Activated CD4-positive, alpha-beta T cell treated with anti-CD3 and anti-CD28 coated beads, Interleukin-2, Interleukin-4, amounts not matched to agents 100 ng/mL and 50 ng/mL, durations not matched to agents 16 hours and 8 hours (primary cell): ENCODE measurements at regions not wholly inside any gene's neighbourhood (a gene's known extent, or its start where the extent isn't known, plus 50 kb on each side); places are given as distances from the start of the nearest gene placed in this dataset.

Experiments used
- DNase-seq: peaks from one replicate; pipeline ENCODE4 v3.0.0-alpha.2; 2020; ENCODE audit warnings: low spot score

- DNase-seq: no peak
Observed at GRCh38 chr1:173422456-173422976, 54.6 kb upstream of the PRDX6 start.

GRCh38 chr1:173423291-173423690 lies 53.8 kb upstream of the PRDX6 start:
- DNase-seq: no peak

GRCh38 chr1:173424143-173424542 lies 53.0 kb upstream of the PRDX6 start:
- no peak for DNase-seq

GRCh38 chr1:173424782-173425407 lies 52.2 kb upstream of the PRDX6 start:
- no peak for DNase-seq

GRCh38 chr1:173426057-173426456 lies 51.1 kb upstream of the PRDX6 start:
- DNase-seq: no peak

- no peak for DNase-seq
Observed at GRCh38 chr1:173427146-173428054, 49.7 kb upstream of the PRDX6 start.
